B cell (primary cell): ENCODE measurements at regions not wholly inside any gene's neighbourhood (a gene's known extent, or its start where the extent isn't known, plus 50 kb on each side); places are given as distances from the start of the nearest gene placed in this dataset. TPM values are rescaled to one million over a fixed set of nuclear protein-coding genes. Genes with fewer than 3 reads are reported as not detected.

Source experiments
- ATAC-seq: fragments of 200-7000 bp; cut with Tn5 transposase; one replicate; pipeline ENCODE4 v1.10.0; 2021; ENCODE audit warnings: low read depth, mild to moderate bottlenecking, moderate number of reproducible peaks, moderate library complexity
- CTCF ChIA-PET: fragments of 350-600 bp; sonication (Branson Sonifier 250); formaldehyde crosslinking; loops from one replicate; lab custom pipeline; 2021; ENCODE audit warnings: antibody characterized with exemption, inconsistent platforms; lab: Charles Lee
- POLR2A ChIA-PET: fragments of 350-600 bp; sonication (Branson Sonifier 250); formaldehyde crosslinking; loops from one replicate; lab custom pipeline; 2021; ENCODE audit warnings: antibody characterized with exemption; lab: Charles Lee
- DNase-seq: peaks from one replicate; pipeline ENCODE4 v3.0.0; 2013
- H2AFZ ChIP-seq: 2 replicates; pipeline ENCODE4 v1.6.1; 2012; ENCODE audit warnings: mild to moderate bottlenecking, low read depth, low read length; ENCODE audit not compliant: insufficient read depth, poor library complexity, severe bottlenecking
- H3K27ac ChIP-seq, 2 donors: 1 replicate in 1 of 2; 2 replicates in 1 of 2; pipeline ENCODE4 v1.5.1; 2012 to 2013; ENCODE audit warnings: low read length in 2 of 2, mild to moderate bottlenecking in 2 of 2, moderate library complexity in 1 of 2
- H3K27me3 ChIP-seq, 4 experiments: fragments of 200-600 bp in 1 of 4; sonication (generic) in 1 of 4; replicated peaks in 1 of 4; 1 replicate in 2 of 4; 2 replicates in 2 of 4; pipeline versions ENCODE4 v1.6.1 to v1.7.0; 2013 to 2016; ENCODE audit warnings: low read length in 3 of 4, mild to moderate bottlenecking in 2 of 4, mixed read lengths in 1 of 4, moderate library complexity in 1 of 4; ENCODE audit not compliant: insufficient read depth in 4 of 4, control insufficient read depth in 3 of 4; ENCODE audit errors: control extremely low read depth in 1 of 4
- H3K36me3 ChIP-seq, 2 experiments: replicated peaks in 1 of 2; 1 replicate in 1 of 2; 2 replicates in 1 of 2; pipeline versions ENCODE4 v1.6.1 to v1.7.1; 2013; ENCODE audit warnings: low read length in 1 of 2; ENCODE audit not compliant: insufficient read depth in 2 of 2, control insufficient read depth in 1 of 2; ENCODE audit errors: control extremely low read depth in 1 of 2, extremely low read depth in 1 of 2
- H3K4me1 ChIP-seq, 2 donors: fragments of 200-600 bp in 1 of 2; sonication (generic) in 1 of 2; 1 replicate in 1 of 2; 2 replicates in 1 of 2; pipeline versions ENCODE4 v1.5.1 to v1.6.1; 2013 to 2017; ENCODE audit warnings: low read length in 2 of 2; ENCODE audit not compliant: control insufficient read depth in 2 of 2, insufficient read depth in 2 of 2
- H3K4me2 ChIP-seq: replicated peaks from 2 replicates; pipeline ENCODE3; 2012; ENCODE audit warnings: mild to moderate bottlenecking, low read depth, low read length; ENCODE audit not compliant: poor library complexity, severe bottlenecking
- H3K4me3 ChIP-seq, 5 experiments: fragments of 200-600 bp in 1 of 5; sonication (generic) in 1 of 5; 1 replicate in 3 of 5; 2 replicates in 2 of 5; pipeline versions ENCODE4 v1.5.1 to v1.7.0; 2011 to 2016; ENCODE audit warnings: low read length in 4 of 5, mild to moderate bottlenecking in 4 of 5, low read depth in 2 of 5, control low read depth in 1 of 5, moderate library complexity in 1 of 5; ENCODE audit not compliant: insufficient read depth in 1 of 5; ENCODE audit errors: control extremely low read depth in 1 of 5, extremely low read depth in 1 of 5
- H3K79me2 ChIP-seq: fragments of 200-600 bp; sonication (generic); one replicate; pipeline ENCODE4 v1.6.0; 2016; ENCODE audit warnings: low read length; ENCODE audit not compliant: control insufficient read depth, insufficient read depth
- H3K9ac ChIP-seq: fragments of 200-600 bp; sonication (generic); 2 replicates; pipeline ENCODE4 v1.6.1; 2017; ENCODE audit warnings: mild to moderate bottlenecking, low read length, moderate library complexity
- H3K9me3 ChIP-seq, 3 donors: one replicate each; pipeline versions ENCODE4 v1.6.1 to v1.7.1; 2013; ENCODE audit warnings: low read length in 2 of 3; ENCODE audit not compliant: control insufficient read depth in 2 of 3, insufficient read depth in 1 of 3; ENCODE audit errors: control extremely low read depth in 1 of 3
- H4K20me1 ChIP-seq: 2 replicates; pipeline ENCODE4 v1.6.0; 2012; ENCODE audit warnings: mild to moderate bottlenecking, low read length; ENCODE audit not compliant: insufficient read depth, control insufficient read depth, poor library complexity, severe bottlenecking
- H3K27ac Mint-ChIP-seq: one replicate; pipeline ENCODE4 v1.8.0; 2021; ENCODE audit warnings: mixed read lengths
- H3K27me3 Mint-ChIP-seq: one replicate; pipeline ENCODE4 v1.8.0; 2021; ENCODE audit warnings: mixed read lengths
- H3K4me1 Mint-ChIP-seq: one replicate; pipeline ENCODE4 v1.8.0; 2021; ENCODE audit warnings: mixed read lengths
- H3K4me3 Mint-ChIP-seq: one replicate; pipeline ENCODE4 v1.8.0; 2021; ENCODE audit warnings: mixed read lengths
- H3K9me3 Mint-ChIP-seq: one replicate; pipeline ENCODE4 v1.8.0; 2022; ENCODE audit warnings: mixed read lengths; ENCODE audit not compliant: insufficient read depth
- EZH2 ChIP-seq: IDR thresholded peaks from 2 replicates; pipeline ENCODE4 v1.6.1; 2012; ENCODE audit warnings: borderline replicate concordance, low read depth, mild to moderate bottlenecking, moderate library complexity, low read length; ENCODE audit not compliant: insufficient read depth, poor library complexity, severe bottlenecking
- WGBS: methylation state at CpG from one replicate; pipeline ENCODE4 v1.1.5; 2013; ENCODE audit warnings: missing lambda C conversion rate; ENCODE audit not compliant: insufficient coverage; 5-methylcytosine and 5-hydroxymethylcytosine counted together
- intact Hi-C: fragments of 100-400 bp; cut with micrococcal nuclease; formaldehyde crosslinking; loops from one replicate; pipeline ENCODE4 v1.10.0; 2022
- small RNA-seq: library from RNA; depleted of rRNA; stranded (forward); fragments of <200 nt; gene quantifications from one replicate; pipeline ENCODE3, GENCODE V24; 2012; ENCODE audit warnings: low replicate concordance, low read depth; ENCODE audit not compliant: insufficient read length
- TF ChIP-seq, protein P1 (sequence below): fragments of 200-600 bp; IDR thresholded peaks from one replicate; pipeline ENCODE4 v1.8.0; 2022; ENCODE audit warnings: antibody characterized with exemption, mild to moderate bottlenecking

DNA sequence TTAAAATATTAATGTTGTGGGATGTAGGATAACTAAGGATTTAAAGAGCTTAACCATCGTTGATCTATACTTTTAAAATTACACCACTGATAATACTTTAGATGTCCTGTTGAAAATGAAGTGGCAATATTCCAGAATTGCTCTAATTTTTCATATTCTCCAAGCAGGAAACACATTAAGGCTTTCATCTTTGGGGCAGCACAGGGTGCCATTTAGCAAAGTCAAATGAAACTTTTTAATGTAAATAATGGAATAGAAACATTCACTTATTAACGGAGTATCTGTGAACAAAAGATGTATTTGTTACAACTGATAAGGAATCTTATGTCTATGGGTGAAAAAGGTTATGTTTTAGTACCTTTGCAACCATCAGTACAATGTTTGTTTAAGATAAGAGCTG, 50.0 kb upstream of the MIR17HG start:
- Histone ChIP-seq H3K27me3 (no peaks in the 10 kb centered on the region), H3K9ac (no peak overlapping the region), H2AFZ (no peak overlapping the region), H3K9me3 (peaks cover 0 to 3% (median 0%) of the 10 kb centered on the region in 3 donors), H3K79me2 (no peaks in the 10 kb centered on the region), H3K4me1 (no peaks in the 10 kb centered on the region), H3K4me3 (no peak overlapping the region), H3K36me3 (no peaks in the 10 kb centered on the region), H3K4me2 (no peak overlapping the region), H4K20me1 (no peaks in the 10 kb centered on the region), H3K27ac (no peak overlapping the region)
- ChIA-PET CTCF (no interaction called here), POLR2A (no interaction called here)
- ATAC-seq (no peak), DNase-seq (no peak)
- TF ChIP-seq, protein P1, sequence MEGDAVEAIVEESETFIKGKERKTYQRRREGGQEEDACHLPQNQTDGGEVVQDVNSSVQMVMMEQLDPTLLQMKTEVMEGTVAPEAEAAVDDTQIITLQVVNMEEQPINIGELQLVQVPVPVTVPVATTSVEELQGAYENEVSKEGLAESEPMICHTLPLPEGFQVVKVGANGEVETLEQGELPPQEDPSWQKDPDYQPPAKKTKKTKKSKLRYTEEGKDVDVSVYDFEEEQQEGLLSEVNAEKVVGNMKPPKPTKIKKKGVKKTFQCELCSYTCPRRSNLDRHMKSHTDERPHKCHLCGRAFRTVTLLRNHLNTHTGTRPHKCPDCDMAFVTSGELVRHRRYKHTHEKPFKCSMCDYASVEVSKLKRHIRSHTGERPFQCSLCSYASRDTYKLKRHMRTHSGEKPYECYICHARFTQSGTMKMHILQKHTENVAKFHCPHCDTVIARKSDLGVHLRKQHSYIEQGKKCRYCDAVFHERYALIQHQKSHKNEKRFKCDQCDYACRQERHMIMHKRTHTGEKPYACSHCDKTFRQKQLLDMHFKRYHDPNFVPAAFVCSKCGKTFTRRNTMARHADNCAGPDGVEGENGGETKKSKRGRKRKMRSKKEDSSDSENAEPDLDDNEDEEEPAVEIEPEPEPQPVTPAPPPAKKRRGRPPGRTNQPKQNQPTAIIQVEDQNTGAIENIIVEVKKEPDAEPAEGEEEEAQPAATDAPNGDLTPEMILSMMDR: no peak
- no peak for TF ChIP-seq EZH2
- Mint-ChIP-seq H3K9me3 (peaks cover 2% of the 10 kb centered on the region), H3K4me1 (peaks cover 4% of the 10 kb centered on the region), H3K4me3 (no peak overlapping the region), H3K27me3 (peaks cover 9% of the 10 kb centered on the region), H3K27ac (no peak overlapping the region)
- WGBS: no CpG with 5 or more reads among the region's 2 CpGs
- intact Hi-C loops: no loop called here

Small RNAs in the stretch of these regions (small RNA-seq; reads per million reads assigned to genes)
- gene AL445647.2 (not detected), gene BRK1P2 (not detected), gene RF00212 (not detected), gene RNA5SP34 (not detected), gene RNU6-75P (not detected)
